ENCODE measurements at regions not wholly inside any gene's neighbourhood (a gene's known extent, or its start where the extent isn't known, plus 50 kb on each side); places are given as distances from the start of the nearest gene placed in this dataset.

DNA sequence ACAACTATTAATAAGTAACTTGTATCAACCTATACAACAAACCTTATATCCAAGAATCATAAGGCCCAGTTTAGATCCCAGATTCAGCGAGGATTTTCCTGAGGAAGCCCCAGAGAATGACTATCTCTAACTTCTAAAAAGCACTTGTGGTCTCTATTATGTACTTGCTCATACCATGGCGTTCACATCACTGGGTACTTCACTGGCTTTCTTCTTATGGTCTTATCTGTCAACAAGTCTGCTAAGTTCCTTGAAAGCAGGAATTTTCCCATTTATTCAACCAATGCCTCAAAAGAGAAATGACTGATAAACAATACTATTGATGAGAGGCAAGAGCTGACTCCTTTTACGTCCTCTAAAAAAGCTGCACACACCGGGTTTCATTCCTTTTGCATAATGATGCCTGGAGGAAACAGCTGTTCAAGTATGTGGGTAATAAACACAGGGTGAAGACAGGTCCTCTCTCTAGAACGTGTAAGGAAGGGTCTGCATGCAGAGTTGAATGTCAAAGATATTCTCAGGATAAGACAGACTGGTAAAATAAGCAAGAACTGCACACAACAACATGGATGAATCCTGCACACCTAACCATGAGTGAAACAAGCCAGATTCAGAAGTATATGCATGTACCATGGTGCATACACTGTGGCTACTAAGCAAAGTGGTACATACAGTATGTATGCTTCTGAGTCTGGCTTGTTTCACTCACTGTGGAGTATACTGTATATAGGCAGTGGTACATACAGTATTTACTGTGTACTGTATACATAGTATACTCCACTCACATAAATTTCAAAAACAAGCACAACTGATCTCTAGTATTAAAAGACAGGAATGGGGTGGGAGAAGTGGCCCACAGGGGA, 408.7 kb downstream of the SHQ1 start:
- no peak for TF ChIP-seq POLR2A (IDR thresholded peaks at IDR 0.05)
- no peak for TF ChIP-seq CTCF (IDR thresholded peaks at IDR 0.05)
- no peak for TF ChIP-seq EP300 (IDR thresholded peaks at IDR 0.05)
